H1 (cell line): ENCODE measurements at regions not wholly inside any gene's neighbourhood (a gene's known extent, or its start where the extent isn't known, plus 50 kb on each side); places are given as distances from the start of the nearest gene placed in this dataset.

Source experiments
- CTCF ChIA-PET: fragments of 300-600 bp; sonication (Branson Sonifier 250); formaldehyde crosslinking; loops from one replicate; lab custom pipeline; 2021; ENCODE audit not compliant: partially characterized antibody; lab: Charles Lee
- POLR2A ChIA-PET: fragments of 300-600 bp; sonication (Branson Sonifier 250); formaldehyde crosslinking; loops from one replicate; lab custom pipeline; 2021; ENCODE audit warnings: inconsistent platforms; ENCODE audit not compliant: partially characterized antibody; lab: Charles Lee
- DNase-seq, 2 experiments: peaks; one replicate each; pipeline versions ENCODE4 v3.0.0 to v3.0.0-alpha.2; 2010 to 2022; ENCODE audit warnings: low spot score in 2 of 2, low read depth in 1 of 2, mixed read lengths in 1 of 2
- FAIRE-seq: peaks from 2 replicates; lab custom pipeline; 2011; peaks lifted over from hg19 to GRCh38; lab: Jason Lieb, UNC
- H2AFZ ChIP-seq: 2 replicates; pipeline ENCODE4 v1.8.1; 2012; ENCODE audit warnings: low read length, inconsistent platforms
- H2AK5ac ChIP-seq: 2 replicates; pipeline ENCODE4 v1.6.1; 2013; ENCODE audit warnings: low read depth, low read length
- H2BK120ac ChIP-seq: replicated peaks from 2 replicates; pipeline ENCODE3; 2013; ENCODE audit warnings: low read depth, low read length, inconsistent platforms
- H2BK12ac ChIP-seq: 2 replicates; pipeline ENCODE4 v1.6.1; 2013; ENCODE audit warnings: low read depth, low read length
- H2BK15ac ChIP-seq: 2 replicates; pipeline ENCODE4 v1.6.1; 2013; ENCODE audit warnings: low read length
- H2BK20ac ChIP-seq: 2 replicates; pipeline ENCODE4 v1.6.1; 2013; ENCODE audit warnings: low read length
- H2BK5ac ChIP-seq: 2 replicates; pipeline ENCODE4 v1.6.1; 2013; ENCODE audit warnings: low read depth, low read length
- H3K14ac ChIP-seq: 2 replicates; pipeline ENCODE4 v1.6.1; 2013; ENCODE audit warnings: inconsistent platforms; ENCODE audit not compliant: insufficient read length
- H3K18ac ChIP-seq: 2 replicates; pipeline ENCODE4 v1.6.1; 2013; ENCODE audit warnings: low read length; ENCODE audit errors: extremely low read depth
- H3K23ac ChIP-seq: 2 replicates; pipeline ENCODE4 v1.6.1; 2013; ENCODE audit warnings: inconsistent platforms; ENCODE audit not compliant: insufficient read length
- H3K23me2 ChIP-seq: 2 replicates; pipeline ENCODE4 v1.6.1; 2013; ENCODE audit warnings: low read depth, low read length
- H3K27ac ChIP-seq: 2 replicates; pipeline ENCODE4 v1.6.1; 2011; ENCODE audit warnings: low read depth, low read length, inconsistent platforms
- H3K27me3 ChIP-seq, 4 experiments: replicated peaks in 1 of 4; 1 replicate in 1 of 4; 2 replicates in 3 of 4; pipeline versions ENCODE4 v1.6.1 to v1.8.1; 2011 to 2013; ENCODE audit warnings: low read length in 3 of 4, mild to moderate bottlenecking in 3 of 4, inconsistent platforms in 2 of 4, mixed read lengths in 2 of 4, moderate library complexity in 1 of 4; ENCODE audit not compliant: control insufficient read depth in 3 of 4, insufficient read depth in 3 of 4; ENCODE audit errors: extremely low read depth in 1 of 4
- H3K36me3 ChIP-seq, 4 experiments: 2 replicates each; pipeline versions ENCODE4 v1.6.1 to v1.8.1; 2011 to 2013; ENCODE audit warnings: mild to moderate bottlenecking in 4 of 4, low read length in 3 of 4, moderate library complexity in 2 of 4, control low read depth in 1 of 4, inconsistent platforms in 1 of 4; ENCODE audit not compliant: insufficient read depth in 4 of 4, control insufficient read depth in 2 of 4
- H3K4ac ChIP-seq: replicated peaks from 2 replicates; pipeline ENCODE3; 2013; ENCODE audit warnings: low read length, low read depth, mixed read lengths, inconsistent platforms; ENCODE audit not compliant: insufficient read length
- H3K4me1 ChIP-seq, 4 experiments: replicated peaks in 1 of 4; 1 replicate in 1 of 4; 2 replicates in 3 of 4; pipeline versions ENCODE4 v1.6.1 to v1.8.1; 2011 to 2013; ENCODE audit warnings: low read length in 3 of 4, inconsistent platforms in 2 of 4, mixed read lengths in 1 of 4; ENCODE audit not compliant: insufficient read depth in 4 of 4, control insufficient read depth in 3 of 4
- H3K4me2 ChIP-seq, 2 experiments: 2 replicates each; pipeline versions ENCODE4 v1.6.1 to v1.8.1; 2011 to 2013; ENCODE audit warnings: low read depth in 2 of 2, low read length in 2 of 2, control low read depth in 1 of 2, inconsistent platforms in 1 of 2, mild to moderate bottlenecking in 1 of 2; ENCODE audit not compliant: insufficient read depth in 1 of 2
- H3K4me3 ChIP-seq, 4 experiments: fragments of 200-600, 300-600 bp in 1 of 4; sonication (generic), shearing (Covaris generic), sonication (Bioruptor Twin) in 1 of 4; 2 replicates each; pipeline versions ENCODE4 v1.5.1 to v1.8.1; 2011 to 2016; ENCODE audit warnings: low read length in 4 of 4, low read depth in 3 of 4, control low read depth in 2 of 4, inconsistent platforms in 2 of 4, mild to moderate bottlenecking in 2 of 4, mixed read lengths in 1 of 4, moderate library complexity in 1 of 4; ENCODE audit not compliant: insufficient read depth in 2 of 4; ENCODE audit errors: extremely low read depth in 1 of 4
- H3K56ac ChIP-seq: replicated peaks from 2 replicates; pipeline ENCODE3; 2013; ENCODE audit warnings: low read depth, mild to moderate bottlenecking, mixed read lengths, low read length, inconsistent platforms; ENCODE audit not compliant: insufficient read length
- H3K79me1 ChIP-seq: 2 replicates; pipeline ENCODE4 v1.6.1; 2013; ENCODE audit warnings: low read depth, low read length, control low read depth
- H3K79me2 ChIP-seq, 2 experiments: 2 replicates each; pipeline versions ENCODE4 v1.6.1 to v1.8.1; 2012 to 2013; ENCODE audit warnings: low read length in 2 of 2, mild to moderate bottlenecking in 2 of 2, inconsistent platforms in 1 of 2; ENCODE audit not compliant: insufficient read depth in 2 of 2, control insufficient read depth in 1 of 2
- H3K9ac ChIP-seq, 4 experiments: replicated peaks in 1 of 4; 1 replicate in 1 of 4; 2 replicates in 3 of 4; pipeline versions ENCODE4 v1.6.1 to v1.8.1; 2011 to 2013; ENCODE audit warnings: low read depth in 3 of 4, low read length in 3 of 4, control low read depth in 2 of 4, mild to moderate bottlenecking in 2 of 4, moderate library complexity in 2 of 4, inconsistent platforms in 1 of 4; ENCODE audit errors: extremely low read depth in 1 of 4
- H3K9me3 ChIP-seq, 2 experiments: 2 replicates each; pipeline versions ENCODE4 v1.6.1 to v1.8.1; 2012 to 2013; ENCODE audit warnings: mild to moderate bottlenecking in 2 of 2, moderate library complexity in 2 of 2, control low read depth in 1 of 2, inconsistent platforms in 1 of 2, low read depth in 1 of 2, low read length in 1 of 2, mixed read lengths in 1 of 2; ENCODE audit not compliant: insufficient read depth in 2 of 2
- H4K20me1 ChIP-seq, 2 experiments: replicated peaks in 1 of 2; 2 replicates each; pipeline versions ENCODE3 to v1.8.1; 2011 to 2013; ENCODE audit warnings: inconsistent platforms in 2 of 2, low read length in 2 of 2, mild to moderate bottlenecking in 1 of 2; ENCODE audit not compliant: insufficient read depth in 2 of 2, control insufficient read depth in 1 of 2
- H4K5ac ChIP-seq: 2 replicates; pipeline ENCODE4 v1.6.1; 2013; ENCODE audit warnings: low read length, low read depth, mixed read lengths, inconsistent platforms; ENCODE audit not compliant: insufficient read length
- H4K8ac ChIP-seq: 2 replicates; pipeline ENCODE4 v1.8.0; 2013; ENCODE audit warnings: mild to moderate bottlenecking, moderate library complexity, low read length, inconsistent platforms; ENCODE audit not compliant: insufficient read depth; ENCODE audit errors: extremely low read depth
- H4K91ac ChIP-seq: replicated peaks from 2 replicates; pipeline ENCODE3; 2013; ENCODE audit warnings: low read length, mixed read lengths, inconsistent platforms; ENCODE audit not compliant: insufficient read length
- KDM1A ChIP-seq: fragments of 200-600, 300-600 bp; sonication (generic); IDR thresholded peaks from 2 replicates; pipeline ENCODE4 v1.7.1; 2016; ENCODE audit warnings: mild to moderate bottlenecking, low read length, borderline replicate concordance
- MAFK ChIP-seq: IDR thresholded peaks from 2 replicates; pipeline ENCODE4 v1.6.1; 2012; ENCODE audit warnings: low read depth, mild to moderate bottlenecking, improper control_type of control experiment, low read length
- NANOG ChIP-seq: IDR thresholded peaks from 2 replicates; pipeline ENCODE4 v1.6.1; 2011; ENCODE audit warnings: low read length, low read depth, mild to moderate bottlenecking, inconsistent platforms; ENCODE audit not compliant: insufficient read depth, poor library complexity, severe bottlenecking
- POLR2AphosphoS5 ChIP-seq: IDR thresholded peaks from 2 replicates; pipeline ENCODE4 v1.6.1; 2011; ENCODE audit warnings: low read depth, low read length
- TCF12 ChIP-seq: IDR thresholded peaks from 2 replicates; pipeline ENCODE4 v1.6.1; 2011; ENCODE audit warnings: low read depth, mild to moderate bottlenecking, low read length
- WGBS, 2 experiments: shearing (Covaris generic) in 1 of 2; methylation state at CpG; one replicate each; pipeline versions ENCODE4 v1.1.6 to v1.1.7; 2013 to 2015; ENCODE audit warnings: low lambda C conversion rate in 2 of 2, mixed read lengths in 2 of 2, inconsistent platforms in 1 of 2, low coverage in 1 of 2, missing lambda C conversion rate in 1 of 2; ENCODE audit not compliant: insufficient replicate concordance in 2 of 2, insufficient coverage in 1 of 2, insufficient read length in 1 of 2; ENCODE audit errors: extremely low coverage in 1 of 2, missing lambda C conversion rate in 1 of 2; 5-methylcytosine and 5-hydroxymethylcytosine counted together

- Histone ChIP-seq H3K79me1 (no peaks in the 10 kb centered on the region), H2AFZ (no peak overlapping the region), H3K4me3 (no peak overlapping the region), H4K91ac (no peak overlapping the region), H4K20me1 (no peaks in the 10 kb centered on the region), H3K79me2 (no peaks in the 10 kb centered on the region), H3K23ac (no peak overlapping the region), H2BK15ac (no peak overlapping the region), H4K5ac (no peak overlapping the region), H3K14ac (no peak overlapping the region), H3K4ac (no peak overlapping the region), H2BK120ac (no peak overlapping the region), H2BK20ac (no peak overlapping the region), H2BK12ac (no peak overlapping the region), H3K27me3 (no peaks in the 10 kb centered on the region), H3K18ac (no peak overlapping the region), H3K9me3 (no peaks in the 10 kb centered on the region), H2BK5ac (no peak overlapping the region), H3K36me3 (no peaks in the 10 kb centered on the region), H3K27ac (no peak overlapping the region), H2AK5ac (no peak overlapping the region), H3K23me2 (no peaks in the 10 kb centered on the region), H3K9ac (no peak overlapping the region), H3K4me1 (no peaks in the 10 kb centered on the region), H3K4me2 (no peak overlapping the region), H4K8ac (no peak overlapping the region), H3K56ac (no peak overlapping the region)
- no peak for DNase-seq
- FAIRE-seq = no peak
- ChIA-PET POLR2A (no interaction called here), CTCF (no interaction called here)
- WGBS, 2 experiments = 86% methylated on average over 1 of the region's 1 CpG; no CpG with 5 or more reads in 1 of the 2 experiments
- TF ChIP-seq NANOG (no peak), TCF12 (no peak), MAFK (no peak), POLR2AphosphoS5 (no peak), KDM1A (no peak)
Observed at GRCh38 chr7:119288416-119288815, 984.6 kb upstream of the KCND2 start.
